CD4-positive, alpha-beta T cell treated with Interleukin-2 at 100 ng/mL for 4 hours (primary cell): ENCODE measurements at regions not wholly inside any gene's neighbourhood (a gene's known extent, or its start where the extent isn't known, plus 50 kb on each side); places are given as distances from the start of the nearest gene placed in this dataset.

Experiments
- DNase-seq: peaks from one replicate; pipeline ENCODE4 v3.0.0-alpha.2; 2020; ENCODE audit warnings: low spot score

DNA sequence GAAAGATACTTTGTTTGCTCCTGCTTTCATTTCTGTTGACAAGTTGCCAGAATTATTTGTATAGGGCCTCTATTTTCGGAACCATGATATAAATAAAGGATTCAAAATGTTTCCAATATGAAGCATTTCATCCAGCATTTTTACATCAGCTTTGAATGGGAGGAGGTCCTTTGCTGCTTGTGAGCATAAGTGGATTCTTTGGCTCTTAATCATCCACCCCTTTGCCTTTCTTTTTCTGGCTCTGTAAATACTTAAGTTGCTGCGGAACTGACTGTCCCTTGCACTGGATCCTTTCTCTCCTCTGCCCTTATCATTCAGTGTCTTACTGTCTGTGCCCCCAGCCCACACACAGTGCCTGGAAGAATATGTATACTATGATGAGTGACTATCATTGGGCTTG is 357.3 kb upstream of the RGS6 start:
- DNase-seq = no peak

DNA sequence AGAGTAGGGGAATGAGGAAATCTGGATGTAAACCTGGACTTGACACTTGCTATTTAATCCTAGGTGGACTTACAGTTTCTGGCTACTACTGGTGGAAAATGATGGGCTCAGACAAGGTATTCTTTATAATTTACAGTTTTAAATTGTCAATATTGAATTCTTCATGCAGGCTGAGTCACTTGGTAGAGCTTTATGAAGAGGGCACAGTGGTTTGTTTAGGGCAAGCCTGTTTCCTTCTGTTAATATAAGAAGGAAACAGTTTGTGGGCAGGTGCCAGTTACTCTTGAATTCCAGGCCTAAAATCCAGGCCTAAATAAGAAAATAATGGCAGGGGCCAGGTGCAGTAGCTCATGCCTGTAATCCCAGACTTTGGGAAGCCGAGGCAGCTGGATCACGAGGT is 355.8 kb upstream of the RGS6 start:
- no peak for DNase-seq

DNA sequence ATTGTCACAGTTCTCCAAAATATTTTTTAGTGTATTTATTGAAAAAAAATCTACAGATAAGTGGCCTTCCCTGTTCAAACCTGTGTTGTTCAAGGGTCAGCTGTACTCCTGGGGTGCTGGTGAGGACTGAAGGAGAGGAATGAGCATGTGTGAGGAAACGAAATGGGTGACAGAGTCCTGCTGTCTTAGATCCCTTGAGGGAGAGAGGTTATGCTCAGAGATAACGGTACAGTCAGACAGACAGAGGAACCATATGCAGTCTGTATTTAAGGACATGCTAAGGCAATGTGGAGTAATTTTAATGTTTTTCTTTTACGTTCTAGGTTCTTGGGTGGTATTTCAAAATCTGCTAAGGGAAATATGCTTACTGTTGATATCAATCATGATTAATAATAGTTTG is 352.9 kb upstream of the RGS6 start:
- no peak for DNase-seq

- DNase-seq = no peak
Observed at GRCh38 chr14:71582705-71583104, 349.5 kb upstream of the RGS6 start.

DNA sequence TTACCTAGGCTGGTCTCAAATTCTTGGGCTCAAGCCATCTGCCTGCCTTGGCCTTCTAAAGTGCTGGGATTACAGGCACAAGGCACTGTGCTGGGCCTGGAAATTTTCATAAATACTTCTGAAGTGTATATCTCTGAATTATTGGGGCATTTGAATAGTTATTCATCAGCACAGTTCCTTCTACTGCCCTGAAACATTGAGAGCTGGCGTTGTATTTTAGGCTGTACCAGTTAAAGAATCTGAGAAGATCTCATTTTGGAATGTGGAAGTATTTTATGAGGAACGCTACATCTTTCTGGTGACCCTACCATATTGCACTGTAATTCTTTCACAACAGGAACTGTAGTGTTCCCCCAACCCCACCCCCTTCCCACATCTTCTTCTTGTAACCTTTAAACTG is 349.0 kb upstream of the RGS6 start:
- no peak for DNase-seq

DNA sequence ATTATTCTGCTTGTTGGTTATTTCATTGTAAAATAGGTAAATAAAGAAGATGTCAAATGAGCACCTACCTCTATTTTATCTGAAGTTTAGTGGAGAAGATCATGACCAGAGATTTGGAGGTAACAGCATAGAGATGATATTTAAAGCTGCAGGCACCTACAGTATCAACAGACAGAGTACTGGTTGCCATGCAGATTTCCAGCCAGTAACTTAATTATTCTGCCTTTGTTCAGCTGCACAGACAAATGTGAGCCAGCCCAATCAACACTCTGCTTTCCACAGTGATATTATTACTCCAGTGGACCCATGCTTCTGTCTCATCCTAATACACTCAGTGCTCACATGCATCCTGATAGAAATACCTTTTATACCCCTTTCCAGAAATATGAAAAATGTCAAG is 348.5 kb upstream of the RGS6 start:
- DNase-seq = no peak

DNA sequence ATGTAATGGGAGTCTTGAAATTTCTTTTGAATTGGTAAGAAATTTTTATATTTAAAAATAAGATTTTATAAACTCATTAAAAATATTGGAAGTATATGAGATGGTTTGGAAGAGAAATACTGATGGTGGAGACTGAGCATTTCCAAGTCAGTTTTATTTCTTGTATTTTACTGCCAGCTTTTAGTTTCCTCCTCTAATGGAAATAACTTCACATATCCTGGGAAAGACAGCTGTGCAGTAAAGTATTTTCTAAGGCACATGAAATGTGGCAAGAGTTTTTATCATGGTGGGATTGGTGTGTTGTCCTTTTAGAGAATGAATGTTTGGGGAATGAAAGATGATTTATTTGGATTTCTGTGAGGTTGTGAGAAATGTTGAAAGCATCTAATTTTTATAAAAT is 346.9 kb upstream of the RGS6 start:
- no peak for DNase-seq

- no peak for DNase-seq
Observed at GRCh38 chr14:71586131-71586897, 345.9 kb upstream of the RGS6 start.

DNA sequence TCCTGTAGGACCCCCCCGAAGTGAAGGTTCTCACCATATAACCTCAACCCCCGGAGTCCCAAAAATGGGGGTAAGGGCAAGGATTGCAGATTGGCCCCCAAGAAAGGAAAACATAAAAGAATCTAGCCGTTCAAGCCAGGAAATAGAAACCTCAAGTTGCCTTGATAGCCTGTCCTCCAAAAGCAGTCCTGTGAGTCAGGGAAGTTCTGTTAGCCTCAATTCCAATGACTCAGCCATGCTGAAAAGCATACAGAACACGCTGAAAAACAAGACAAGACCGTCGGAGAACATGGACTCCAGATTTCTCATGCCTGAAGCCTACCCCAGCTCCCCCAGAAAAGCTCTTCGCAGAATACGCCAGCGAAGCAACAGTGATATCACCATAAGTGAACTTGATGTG is 344.2 kb upstream of the RGS6 start:
- no peak for DNase-seq

DNA sequence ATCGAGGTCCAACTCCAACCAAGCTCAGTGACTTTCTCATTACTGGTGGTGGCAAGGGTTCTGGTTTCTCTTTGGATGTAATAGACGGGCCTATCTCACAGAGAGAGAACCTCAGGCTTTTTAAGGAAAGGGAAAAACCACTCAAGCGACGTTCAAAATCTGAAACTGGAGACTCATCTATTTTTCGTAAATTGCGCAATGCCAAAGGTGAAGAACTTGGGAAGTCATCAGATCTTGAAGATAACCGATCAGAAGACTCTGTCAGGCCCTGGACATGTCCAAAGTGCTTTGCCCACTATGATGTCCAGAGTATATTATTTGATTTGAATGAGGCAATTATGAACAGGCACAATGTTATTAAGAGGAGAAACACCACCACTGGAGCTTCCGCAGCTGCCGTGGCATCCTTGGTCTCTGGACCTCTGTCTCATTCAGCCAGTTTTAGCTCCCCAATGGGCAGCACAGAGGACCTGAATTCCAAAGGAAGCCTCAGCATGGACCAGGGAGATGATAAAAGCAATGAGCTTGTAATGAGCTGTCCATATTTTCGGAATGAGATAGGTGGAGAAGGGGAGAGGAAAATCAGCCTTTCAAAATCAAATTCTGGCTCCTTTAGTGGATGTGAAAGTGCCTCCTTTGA is 343.5 kb upstream of the RGS6 start:
- no peak for DNase-seq

- no peak for DNase-seq
Observed at GRCh38 chr14:71589609-71590008, 342.6 kb upstream of the RGS6 start.

GRCh38 chr14:71590131-71590530 is 342.1 kb upstream of the RGS6 start:
- DNase-seq = no peak

GRCh38 chr14:71591231-71591630 is 341.0 kb upstream of the RGS6 start:
- DNase-seq = no peak

DNA sequence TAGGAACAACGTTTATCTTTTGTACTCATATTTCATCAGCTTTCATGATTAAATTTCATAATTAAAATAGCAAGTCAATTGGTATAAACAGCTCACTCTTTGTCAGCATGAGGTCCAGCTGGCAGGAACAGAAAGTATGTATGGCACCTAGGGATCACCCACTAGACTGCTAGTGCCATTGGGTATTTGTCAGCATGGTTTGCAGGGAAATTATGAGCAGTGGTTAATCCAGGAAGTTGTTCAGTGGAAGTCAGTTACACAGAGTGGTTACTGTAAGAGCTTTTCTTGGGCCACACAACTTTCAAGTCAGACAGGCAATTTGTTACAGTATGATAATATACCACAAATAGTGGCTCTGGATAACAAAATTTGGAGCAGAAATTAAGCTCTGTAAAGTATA is 340.3 kb upstream of the RGS6 start:
- peak; percentile 35 for DNase-seq

DNA sequence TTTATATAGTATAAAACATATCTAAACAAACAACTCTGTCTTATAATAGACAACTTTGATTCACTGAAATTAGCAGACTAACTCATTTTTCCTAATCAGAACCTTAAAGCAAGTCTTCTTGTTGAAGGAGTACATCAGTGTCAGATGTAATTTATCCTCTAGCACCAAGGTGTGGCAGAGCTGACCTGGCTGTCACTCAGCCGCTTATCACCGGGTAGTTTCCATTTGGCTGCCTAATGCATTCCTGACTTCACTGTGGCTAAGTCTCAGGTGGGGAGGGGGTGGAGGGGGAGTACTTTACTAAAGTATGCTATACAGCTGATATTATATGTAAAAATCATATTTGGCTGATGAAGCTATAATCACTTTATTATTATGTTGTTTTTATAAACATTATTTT is 339.9 kb upstream of the RGS6 start:
- no peak for DNase-seq

DNA sequence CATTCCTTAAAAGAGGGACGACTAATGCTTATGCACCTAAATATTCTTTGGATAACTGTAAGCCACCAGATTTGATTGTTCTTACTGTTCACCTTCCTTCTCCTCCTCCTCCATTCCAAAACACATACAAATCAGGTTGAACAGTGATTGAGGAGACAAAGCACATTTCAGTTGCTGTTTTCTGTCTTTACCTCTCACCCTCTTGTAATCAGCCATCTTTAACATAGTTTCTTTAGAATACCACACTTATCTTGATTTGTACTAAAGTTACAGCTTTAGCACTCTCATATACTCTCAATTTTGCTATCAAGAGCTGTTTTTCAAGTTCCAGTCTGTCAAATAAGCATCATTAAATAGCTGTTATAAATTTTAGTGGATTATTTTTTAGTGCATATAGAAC is 338.3 kb upstream of the RGS6 start:
- DNase-seq = no peak

DNA sequence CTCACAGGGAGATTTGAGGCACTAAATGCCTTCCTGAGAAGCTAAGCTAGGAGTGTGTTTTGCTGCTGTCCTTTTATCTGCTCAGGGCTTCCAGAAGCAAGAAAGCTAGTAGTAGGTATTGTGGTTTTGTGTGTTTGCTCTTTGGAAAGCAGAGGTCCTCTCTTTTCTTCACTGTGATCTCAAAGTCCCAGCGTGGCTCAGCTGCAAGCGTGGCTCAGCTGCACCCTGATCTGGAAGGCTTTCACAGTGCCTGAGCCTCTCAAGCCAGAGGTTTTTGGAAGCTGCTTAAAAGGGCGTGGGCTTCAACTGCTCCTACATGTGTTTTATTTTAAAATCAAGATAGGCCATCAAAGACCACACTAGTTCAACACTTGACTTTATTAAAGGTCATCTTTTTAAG is 337.4 kb upstream of the RGS6 start:
- no peak for DNase-seq

GRCh38 chr14:71595441-71595840 is 336.8 kb upstream of the RGS6 start:
- DNase-seq = no peak

DNA sequence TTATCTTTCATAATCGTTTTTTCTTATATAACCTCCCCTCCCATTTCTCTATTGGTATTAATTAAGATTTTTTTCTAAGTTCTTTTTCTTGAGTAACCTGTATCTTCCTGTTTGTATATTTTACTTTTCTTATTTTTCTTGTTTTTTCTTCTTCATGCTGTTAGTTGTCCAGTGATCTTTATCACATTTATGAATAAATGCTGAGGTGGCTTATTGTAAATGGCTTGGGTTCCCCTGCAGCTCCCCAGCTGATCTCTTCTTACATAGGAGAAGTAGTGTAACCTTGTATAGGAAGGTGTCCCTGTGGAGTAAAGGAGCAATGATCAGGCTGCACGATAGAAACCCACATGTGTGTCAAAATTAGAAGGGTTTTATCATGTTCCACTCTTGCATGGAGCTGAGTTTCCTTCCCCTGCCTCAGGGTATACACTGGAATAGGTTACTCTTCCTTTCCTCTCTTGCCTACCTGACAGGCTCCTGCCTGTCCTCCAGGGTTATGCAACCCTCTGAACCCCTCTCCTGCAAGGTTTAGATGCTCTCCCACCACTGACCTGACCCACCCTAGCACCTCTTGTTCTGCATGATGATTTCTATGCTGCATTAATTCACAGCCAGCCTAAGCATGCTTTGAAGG is 334.8 kb upstream of the RGS6 start:
- DNase-seq = no peak

DNA sequence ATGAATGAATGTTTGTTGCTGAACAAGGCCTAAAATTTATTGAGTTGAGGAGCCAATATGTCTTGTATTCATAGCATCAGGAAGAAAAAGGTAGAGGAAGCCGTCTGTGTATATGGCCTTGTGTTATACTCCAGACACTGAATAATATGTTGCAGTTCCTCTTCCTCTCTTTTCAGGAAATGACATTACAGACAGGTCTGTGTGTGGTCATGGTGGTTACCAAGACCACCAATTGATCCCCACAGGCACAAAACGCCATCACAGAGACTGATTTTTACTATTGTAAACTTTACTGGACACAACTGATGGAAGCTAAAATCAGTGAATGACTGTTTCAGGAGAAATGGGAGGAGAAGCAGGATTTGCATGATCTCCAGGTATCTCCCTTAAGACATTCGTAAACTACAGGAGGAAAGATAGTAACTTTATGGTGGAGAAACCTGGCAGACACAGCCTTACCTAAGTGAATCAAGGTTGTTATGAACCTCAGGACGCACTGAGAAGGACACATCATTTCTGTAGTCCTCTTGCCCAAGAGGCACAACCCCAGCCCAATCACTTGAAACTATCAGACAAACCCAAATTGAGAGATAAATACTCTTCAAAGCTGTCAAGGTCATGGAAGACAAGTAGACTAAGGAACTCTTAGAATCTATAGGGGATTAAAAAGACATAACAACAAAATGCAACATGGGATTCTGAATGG is 334.1 kb upstream of the RGS6 start:
- DNase-seq = no peak

DNA sequence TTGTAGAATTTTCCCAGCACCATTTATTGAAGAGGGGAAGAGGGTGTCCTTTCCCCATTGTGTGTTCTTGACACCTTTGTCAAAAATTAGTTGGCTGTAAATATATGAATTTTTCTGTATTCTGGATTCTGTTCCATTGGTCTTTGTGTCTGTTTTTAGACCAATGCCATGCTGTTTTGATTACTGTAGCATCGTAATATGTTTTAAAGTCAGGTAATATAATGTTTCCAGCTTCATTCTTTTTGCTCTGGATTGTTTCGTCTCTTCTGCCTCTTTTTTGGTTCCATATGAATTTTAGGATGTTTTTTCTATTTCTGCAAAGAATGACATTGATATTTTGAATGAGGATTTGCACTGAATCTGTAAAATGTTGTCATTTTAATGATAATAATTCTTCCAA is 331.9 kb upstream of the RGS6 start:
- no peak for DNase-seq

GRCh38 chr14:71602524-71602923 is 329.7 kb upstream of the RGS6 start:
- no peak for DNase-seq

- no peak for DNase-seq
Observed at GRCh38 chr14:71604231-71604630, 328.0 kb upstream of the RGS6 start.
